H9 (cell line): ENCODE measurements at regions not wholly inside any gene's neighbourhood (a gene's known extent, or its start where the extent isn't known, plus 50 kb on each side); places are given as distances from the start of the nearest gene placed in this dataset.

Source experiments
- DNase-seq: peaks from one replicate; pipeline ENCODE4 v3.0.0-alpha.2; 2017
- H2AFZ ChIP-seq: one replicate; pipeline ENCODE4 v1.6.1; 2013; ENCODE audit warnings: mild to moderate bottlenecking, low read length, control low read depth, moderate library complexity
- H2AK5ac ChIP-seq: 2 replicates; pipeline ENCODE4 v1.6.1; 2013; ENCODE audit warnings: low read length, control low read depth, mixed read lengths; ENCODE audit not compliant: insufficient read length
- H2BK120ac ChIP-seq: one replicate; pipeline ENCODE4 v1.6.1; 2013; ENCODE audit warnings: low read depth, mild to moderate bottlenecking, low read length, control low read depth, inconsistent platforms; ENCODE audit not compliant: poor library complexity, severe bottlenecking
- H2BK12ac ChIP-seq: 2 replicates; pipeline ENCODE4 v1.6.1; 2013; ENCODE audit warnings: low read length, control low read depth, mixed read lengths, low read depth; ENCODE audit not compliant: insufficient read length
- H2BK15ac ChIP-seq: 2 replicates; pipeline ENCODE4 v1.6.1; 2013; ENCODE audit warnings: low read depth, low read length, control low read depth
- H2BK20ac ChIP-seq: one replicate; pipeline ENCODE4 v1.6.1; 2013; ENCODE audit warnings: low read depth, mild to moderate bottlenecking, low read length, control low read depth, inconsistent platforms; ENCODE audit not compliant: poor library complexity, severe bottlenecking
- H2BK5ac ChIP-seq: 2 replicates; pipeline ENCODE4 v1.6.1; 2013; ENCODE audit warnings: low read length, control low read depth, mixed read lengths; ENCODE audit not compliant: insufficient read length
- H3K14ac ChIP-seq: 2 replicates; pipeline ENCODE4 v1.6.1; 2013; ENCODE audit warnings: low read length, control low read depth; ENCODE audit not compliant: insufficient read depth
- H3K18ac ChIP-seq: 2 replicates; pipeline ENCODE4 v1.6.1; 2013; ENCODE audit warnings: low read depth, mild to moderate bottlenecking, mixed read lengths, low read length, control low read depth; ENCODE audit not compliant: insufficient read length
- H3K23ac ChIP-seq: 2 replicates; pipeline ENCODE4 v1.6.1; 2013; ENCODE audit warnings: low read length, control low read depth, mixed read lengths, low read depth; ENCODE audit not compliant: insufficient read length
- H3K23me2 ChIP-seq: 2 replicates; pipeline ENCODE4 v1.6.1; 2013; ENCODE audit warnings: low read depth, mild to moderate bottlenecking, mixed read lengths, low read length, control low read depth; ENCODE audit not compliant: insufficient read length, poor library complexity, severe bottlenecking
- H3K27ac ChIP-seq: 2 replicates; pipeline ENCODE4 v1.5.1; 2013; ENCODE audit warnings: low read length, control low read depth, mixed read lengths, low read depth; ENCODE audit not compliant: insufficient read length
- H3K27me3 ChIP-seq: 2 replicates; pipeline ENCODE4 v1.6.1; 2013; ENCODE audit warnings: low read length, control low read depth, inconsistent platforms; ENCODE audit not compliant: insufficient read depth
- H3K4ac ChIP-seq: 2 replicates; pipeline ENCODE4 v1.6.1; 2013; ENCODE audit warnings: low read depth, mild to moderate bottlenecking, control low read depth, inconsistent platforms, low read length, moderate library complexity
- H3K4me1 ChIP-seq: 2 replicates; pipeline ENCODE4 v1.6.1; 2013; ENCODE audit warnings: low read length, control low read depth, inconsistent platforms; ENCODE audit not compliant: insufficient read depth
- H3K4me2 ChIP-seq: 2 replicates; pipeline ENCODE4 v1.6.1; 2013; ENCODE audit warnings: low read length, control low read depth, mixed read lengths; ENCODE audit not compliant: insufficient read length, insufficient read depth
- H3K56ac ChIP-seq: 2 replicates; pipeline ENCODE4 v1.6.1; 2013; ENCODE audit warnings: low read depth, mild to moderate bottlenecking, mixed read lengths, low read length, control low read depth; ENCODE audit not compliant: insufficient read length
- H3K79me1 ChIP-seq: 2 replicates; pipeline ENCODE4 v1.6.1; 2013; ENCODE audit warnings: low read depth, mild to moderate bottlenecking, moderate library complexity, low read length, control low read depth, inconsistent platforms; ENCODE audit not compliant: insufficient read depth, poor library complexity, severe bottlenecking
- H3K79me2 ChIP-seq: 2 replicates; pipeline ENCODE4 v1.6.1; 2013; ENCODE audit warnings: low read length, control low read depth, inconsistent platforms; ENCODE audit not compliant: insufficient read depth
- H3K9ac ChIP-seq: 2 replicates; pipeline ENCODE4 v1.6.1; 2013; ENCODE audit warnings: low read length, control low read depth, mixed read lengths; ENCODE audit not compliant: insufficient read length; ENCODE audit errors: extremely low read depth
- H3K9me3 ChIP-seq: one replicate; pipeline ENCODE4 v1.6.1; 2013; ENCODE audit warnings: low read depth, low read length, inconsistent platforms; ENCODE audit not compliant: control insufficient read depth
- H3T11ph ChIP-seq: one replicate; pipeline ENCODE4 v1.6.1; 2013; ENCODE audit warnings: mild to moderate bottlenecking, low read length, control low read depth, inconsistent platforms
- H4K20me1 ChIP-seq: one replicate; pipeline ENCODE4 v1.6.1; 2013; ENCODE audit not compliant: control insufficient read depth, insufficient read length, insufficient read depth
- H4K5ac ChIP-seq: 2 replicates; pipeline ENCODE4 v1.6.1; 2013; ENCODE audit warnings: low read depth, mild to moderate bottlenecking, mixed read lengths, low read length, control low read depth; ENCODE audit not compliant: insufficient read length
- H4K8ac ChIP-seq: replicated peaks from 2 replicates; pipeline ENCODE4 v1.6.1; 2013; ENCODE audit warnings: low read length, control low read depth, mixed read lengths, low read depth; ENCODE audit not compliant: insufficient read length
- H4K91ac ChIP-seq: 2 replicates; pipeline ENCODE4 v1.6.1; 2013; ENCODE audit warnings: low read depth, mild to moderate bottlenecking, moderate library complexity, mixed read lengths, low read length, control low read depth; ENCODE audit not compliant: insufficient read length
- H3K27ac Mint-ChIP-seq, 3 experiments: 2 replicates in 2 of 3; 3 replicates in 1 of 3; pipeline ENCODE4 v1.8.0; 2020 to 2021; ENCODE audit warnings: mixed read lengths in 3 of 3, mild to moderate bottlenecking in 1 of 3, moderate library complexity in 1 of 3
- H3K27me3 Mint-ChIP-seq: 2 replicates; pipeline ENCODE4 v1.8.0; 2021; ENCODE audit warnings: low read depth, mild to moderate bottlenecking, moderate library complexity, mixed read lengths
- H3K36me3 Mint-ChIP-seq, 3 experiments: 2 replicates in 2 of 3; 3 replicates in 1 of 3; pipeline ENCODE4 v1.8.0; 2020 to 2021; ENCODE audit warnings: low read depth in 3 of 3, mixed read lengths in 3 of 3; ENCODE audit not compliant: insufficient read depth in 1 of 3
- H3K4me1 Mint-ChIP-seq, 2 experiments: 2 replicates each; pipeline ENCODE4 v1.8.0; 2020; ENCODE audit warnings: mixed read lengths in 2 of 2
- H3K4me3 Mint-ChIP-seq, 2 experiments: 2 replicates in 1 of 2; 3 replicates in 1 of 2; pipeline ENCODE4 v1.8.0; 2020 to 2021; ENCODE audit warnings: mild to moderate bottlenecking in 2 of 2, mixed read lengths in 2 of 2, moderate library complexity in 1 of 2
- H3K9me3 Mint-ChIP-seq, 2 experiments: 2 replicates in 1 of 2; 3 replicates in 1 of 2; pipeline ENCODE4 v1.8.0; 2020; ENCODE audit warnings: mild to moderate bottlenecking in 2 of 2, mixed read lengths in 2 of 2, moderate library complexity in 1 of 2
- CTCF ChIP-seq: fragments of 200-600 bp; sonication (generic); conservative IDR thresholded peaks from 3 replicates; pipeline ENCODE4 v1.8.0; 2021; ENCODE audit warnings: antibody characterized with exemption, mild to moderate bottlenecking
- WGBS: extraction: QIAGEN DNeasy Blood & Tissue Kit; methylation state at CpG from one replicate; pipeline ENCODE4 v1.1.7; 2013; ENCODE audit warnings: missing lambda C conversion rate, low lambda C conversion rate, mixed read lengths; ENCODE audit not compliant: insufficient read length; ENCODE audit errors: extremely low coverage; 5-methylcytosine and 5-hydroxymethylcytosine counted together

GRCh38 chr1:188877668-188878067 lies 1600.0 kb downstream of the BRINP3 start:
- H4K20me1 ChIP-seq, result no peaks in the 10 kb centered on the region
- no peak overlapping the region for H3K18ac ChIP-seq
- H3K14ac ChIP-seq, result no peak overlapping the region
- H2BK5ac ChIP-seq, result no peak overlapping the region
- Mint-ChIP-seq H3K4me3 (no peak overlapping the region), H3K27me3 (no peaks in the 10 kb centered on the region), H3K36me3 (no peaks in the 10 kb centered on the region), H3K4me1 (0 out of 4 replicates have a peak, but pooled peaks cover 0 to 3% of the 10 kb centered on the region in 2 experiments), H3K9me3 (no peaks in the 10 kb centered on the region), H3K27ac (no peak overlapping the region)
- no peaks in the 10 kb centered on the region for H3K4me1 ChIP-seq
- no peak overlapping the region for H3K27ac ChIP-seq
- no peak for DNase-seq
- H3T11ph ChIP-seq, result no peak overlapping the region
- no peak overlapping the region for H3K9ac ChIP-seq
- no peak for TF ChIP-seq CTCF
- no peak overlapping the region for H2BK20ac ChIP-seq
- no peaks in the 10 kb centered on the region for H3K79me1 ChIP-seq
- H2BK12ac ChIP-seq, result no peak overlapping the region
- H4K5ac ChIP-seq, result no peak overlapping the region
- no peak overlapping the region for H3K23ac ChIP-seq
- H3K79me2 ChIP-seq, result no peaks in the 10 kb centered on the region
- H3K9me3 ChIP-seq, result no peaks in the 10 kb centered on the region
- no peaks in the 10 kb centered on the region for H3K23me2 ChIP-seq
- no peak overlapping the region for H2AFZ ChIP-seq
- no peak overlapping the region for H4K91ac ChIP-seq
- WGBS, result no CpG with 5 or more reads among the region's 2 CpGs
- H3K27me3 ChIP-seq, result no peaks in the 10 kb centered on the region
- H3K56ac ChIP-seq, result no peak overlapping the region
- H3K4ac ChIP-seq, result no peak overlapping the region
- no peak overlapping the region for H4K8ac ChIP-seq
- no peak overlapping the region for H3K4me2 ChIP-seq
- H2BK120ac ChIP-seq, result no peak overlapping the region
- H2BK15ac ChIP-seq, result no peak overlapping the region
- no peak overlapping the region for H2AK5ac ChIP-seq
